GM20000 (cell line): ENCODE measurements at regions not wholly inside any gene's neighbourhood (a gene's known extent, or its start where the extent isn't known, plus 50 kb on each side); places are given as distances from the start of the nearest gene placed in this dataset.
"Not testable (repeated sequence)": the region's sequence is repeated elsewhere in the genome, so short reads cannot be mapped to it uniquely, and the experiment has no call there.

Experiments
- DNase-seq: peaks from one replicate; pipeline ENCODE4 v3.0.0; 2012; ENCODE audit warnings: low spot score
- CTCF ChIP-seq: IDR thresholded peaks from 2 replicates; pipeline ENCODE4 v1.5.1; 2012; ENCODE audit warnings: mild to moderate bottlenecking, control low read depth; ENCODE audit errors: extremely low read depth, missing control alignments

- DNase-seq: no peak
- TF ChIP-seq CTCF: no peak
These were observed 456.0 kb upstream of the ZEB2 start for GRCh38 chr2:144975881-144976280.

DNA sequence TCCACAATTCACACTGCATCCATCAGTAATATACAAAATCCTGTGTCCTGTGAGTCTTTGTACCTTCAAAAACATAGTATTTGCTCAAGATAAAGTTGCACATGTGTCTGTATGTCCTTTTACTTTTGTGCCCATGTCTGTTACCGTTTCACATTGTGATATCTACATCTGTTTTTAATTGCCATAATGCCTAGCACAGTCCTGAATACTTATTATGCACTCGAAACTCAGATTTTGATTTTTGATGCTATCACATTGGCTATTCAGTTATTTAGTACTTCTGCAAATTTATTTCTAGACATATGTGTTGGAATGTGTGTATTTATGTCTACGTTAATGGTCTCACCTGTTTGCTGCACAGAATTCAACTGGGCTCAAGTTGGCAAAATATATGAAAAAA, 452.8 kb upstream of the ZEB2 start:
- TF ChIP-seq CTCF: no peak
- no peak for DNase-seq

GRCh38 chr2:144971786-144972335, 451.9 kb upstream of the ZEB2 start:
- no peak for TF ChIP-seq CTCF
- no peak for DNase-seq

DNA sequence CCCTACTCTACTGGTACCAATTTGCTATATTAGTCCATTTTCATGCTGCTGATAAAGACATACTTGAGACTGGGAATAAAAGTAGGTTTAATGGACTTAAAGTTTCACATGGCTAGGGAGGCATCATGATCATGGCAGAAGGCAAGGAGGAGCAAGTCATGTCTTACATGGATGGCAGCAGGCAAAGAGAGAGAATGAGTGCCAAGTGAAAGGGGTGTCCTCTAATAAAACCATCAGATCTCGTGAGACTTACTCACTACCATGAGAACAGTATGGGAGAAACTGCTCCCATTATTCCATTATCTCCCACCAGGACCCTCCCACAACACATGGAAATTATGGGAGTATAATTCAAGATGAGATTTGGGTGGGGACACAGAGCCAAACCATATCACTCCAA, 450.5 kb upstream of the ZEB2 start:
- not testable (repeated sequence) for DNase-seq

- not testable (repeated sequence) for DNase-seq
These were observed 449.6 kb upstream of the ZEB2 start for GRCh38 chr2:144969564-144969963.

DNA sequence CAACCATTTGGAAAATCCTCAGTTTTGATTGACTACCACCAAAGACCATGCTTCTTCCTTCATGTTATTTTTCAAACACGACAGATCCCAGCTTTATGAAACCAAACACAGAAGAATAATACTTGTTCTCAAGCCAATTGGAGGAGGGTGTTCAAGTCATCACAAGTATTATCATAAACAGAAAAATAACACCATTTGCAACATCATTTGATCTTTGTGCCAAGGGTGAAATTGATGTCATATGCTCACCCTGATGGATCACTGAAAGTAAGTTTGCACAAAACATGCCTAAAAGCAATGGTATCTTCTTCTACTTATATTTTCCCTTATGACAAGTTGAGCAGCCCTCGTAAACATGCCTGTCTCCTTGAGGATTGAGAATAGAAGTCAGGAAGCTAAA, 448.0 kb upstream of the ZEB2 start:
- TF ChIP-seq CTCF: no peak
- DNase-seq: no peak

DNA sequence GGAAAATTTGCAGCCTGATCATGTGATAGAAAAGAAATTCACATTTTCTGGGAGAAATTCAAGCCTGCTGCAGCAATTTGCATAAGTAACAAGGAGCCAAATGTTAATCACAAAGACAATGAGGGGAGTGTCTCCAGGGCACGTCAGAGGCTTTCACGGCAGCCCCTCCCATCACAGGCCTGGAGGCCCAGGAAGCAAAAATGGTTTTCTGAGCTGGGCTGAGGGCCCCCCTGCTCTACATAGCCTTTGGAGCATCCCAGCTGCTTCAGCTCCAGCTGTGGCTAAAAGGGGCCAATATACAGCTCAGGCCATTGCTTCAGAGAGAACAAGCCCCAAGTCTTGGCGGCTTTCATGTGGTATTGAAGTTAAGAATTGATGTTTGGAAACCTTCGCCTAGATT, 445.3 kb upstream of the ZEB2 start:
- no peak for TF ChIP-seq CTCF
- DNase-seq: no peak

DNA sequence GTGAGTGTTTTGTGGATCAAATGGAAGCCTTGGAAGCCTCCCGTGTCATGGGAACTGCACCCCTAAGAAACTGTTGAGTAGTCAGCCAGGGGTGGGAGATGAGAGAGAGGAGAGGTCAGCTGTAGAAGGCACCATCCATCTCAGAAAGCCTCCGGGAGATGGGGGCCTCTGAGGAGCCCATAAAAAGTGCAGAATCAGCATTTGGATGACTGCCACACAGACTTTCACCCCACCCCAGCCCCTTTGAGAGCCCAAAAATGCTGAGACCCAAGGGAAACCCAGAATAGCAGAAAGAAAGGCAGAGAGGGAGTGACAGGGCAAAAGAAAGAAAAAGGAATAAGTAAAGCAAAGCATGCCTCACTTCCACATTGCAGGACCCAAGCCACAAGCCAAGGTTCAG, 443.1 kb upstream of the ZEB2 start:
- TF ChIP-seq CTCF: no peak
- no peak for DNase-seq

DNA sequence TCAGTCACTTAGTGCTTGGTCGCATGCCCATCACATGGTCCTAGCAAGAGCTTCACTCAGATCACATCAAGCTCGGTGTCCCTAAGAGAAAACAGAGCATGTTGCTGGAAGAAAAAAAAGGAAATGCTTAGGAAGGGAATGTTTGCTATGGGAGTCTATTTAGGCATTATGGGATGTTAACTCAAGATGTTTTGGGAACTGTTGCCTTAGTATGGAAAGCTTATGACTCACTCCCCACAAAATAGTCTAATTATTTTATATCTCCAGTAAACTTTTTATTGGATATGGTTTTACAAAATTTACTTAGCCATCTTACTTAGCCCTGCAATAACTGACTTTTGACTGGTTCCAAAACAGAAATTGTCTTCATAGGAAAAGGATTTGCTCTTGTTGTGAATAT, 439.5 kb upstream of the ZEB2 start:
- TF ChIP-seq CTCF: no peak
- DNase-seq: no peak
